ENCODE measurements at regions not wholly inside any gene's neighbourhood (a gene's known extent, or its start where the extent isn't known, plus 50 kb on each side); places are given as distances from the start of the nearest gene placed in this dataset.

- no peak for TF ChIP-seq CTCF (conservative IDR thresholded peaks at IDR 0.05; ENCODE audit: low read depth, low read length)
- DNase-seq (ENCODE audit: low read depth): no peak
- H3K4me3 ChIP-seq (ENCODE audit: low read depth, low read length): no peak overlapping the region
Measured at GRCh38 chr22:49420651-49421050, 407.0 kb downstream of the BRD1 start.

- DNase-seq (ENCODE audit: low read depth): no peak
- H3K4me3 ChIP-seq (ENCODE audit: low read depth, low read length): no peak overlapping the region
- no peak for TF ChIP-seq CTCF (conservative IDR thresholded peaks at IDR 0.05; ENCODE audit: low read depth, low read length)
Measured at GRCh38 chr22:49419661-49420060, 408.0 kb downstream of the BRD1 start.

GRCh38 chr22:49418943-49419342, 408.7 kb downstream of the BRD1 start:
- no peak for DNase-seq (ENCODE audit: low read depth)
- TF ChIP-seq CTCF (conservative IDR thresholded peaks at IDR 0.05; ENCODE audit: low read depth, low read length): no peak
- no peak overlapping the region for H3K4me3 ChIP-seq (ENCODE audit: low read depth, low read length)

DNA sequence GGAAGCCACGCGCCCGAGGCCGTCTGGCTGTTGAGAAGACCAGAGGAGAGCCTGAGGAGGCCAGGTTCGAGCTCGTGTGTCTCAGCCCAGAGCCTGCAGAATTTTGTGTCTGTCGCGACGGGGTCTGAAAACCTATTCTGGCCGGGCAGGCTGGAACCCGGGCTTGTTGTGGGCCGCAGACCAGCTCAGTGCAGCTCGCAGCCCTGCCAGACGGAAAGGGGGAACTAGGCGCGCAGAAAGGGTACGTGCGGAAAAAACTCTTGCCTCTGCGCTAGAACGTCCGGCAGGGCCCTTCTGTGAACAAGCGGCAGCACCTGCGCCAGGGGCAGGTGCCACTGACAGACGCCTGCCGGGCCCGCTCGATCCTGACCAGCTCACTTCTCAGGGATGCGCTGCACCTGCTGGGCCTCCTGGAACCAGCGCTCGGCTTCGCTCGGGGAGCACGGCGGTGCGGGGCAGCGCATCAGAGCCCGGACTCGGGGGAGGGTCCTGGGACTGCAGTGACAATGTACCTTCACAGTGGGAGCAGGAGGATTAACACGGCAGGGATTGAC, 409.3 kb downstream of the BRD1 start:
- TF ChIP-seq CTCF (conservative IDR thresholded peaks at IDR 0.05; ENCODE audit: low read depth, low read length): no peak
- H3K4me3 ChIP-seq (ENCODE audit: low read depth, low read length): no peak overlapping the region
- no peak for DNase-seq (ENCODE audit: low read depth)

GRCh38 chr22:49417833-49418232, 409.8 kb downstream of the BRD1 start:
- no peak for DNase-seq (ENCODE audit: low read depth)
- no peak overlapping the region for H3K4me3 ChIP-seq (ENCODE audit: low read depth, low read length)
- TF ChIP-seq CTCF (conservative IDR thresholded peaks at IDR 0.05; ENCODE audit: low read depth, low read length): no peak

DNA sequence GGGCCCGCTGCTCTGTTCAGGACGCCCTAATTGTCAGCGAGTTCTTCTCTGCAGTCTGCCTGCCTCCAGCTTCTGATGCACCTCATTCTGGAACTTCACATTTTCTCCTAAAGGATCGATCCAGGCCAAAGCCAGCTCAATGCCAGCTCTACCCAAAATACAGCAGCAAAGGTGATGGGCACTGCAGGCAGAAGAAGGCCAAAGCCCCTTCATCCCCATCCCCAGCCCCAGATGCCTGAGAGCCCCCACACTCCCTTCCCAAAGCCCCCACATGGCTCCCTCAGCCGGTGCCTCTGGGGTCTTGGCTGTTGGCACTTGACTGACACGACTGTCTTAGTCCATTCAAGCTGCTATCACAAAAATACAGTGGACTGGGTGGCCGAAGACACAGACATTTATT, 410.3 kb downstream of the BRD1 start:
- TF ChIP-seq CTCF (conservative IDR thresholded peaks at IDR 0.05; ENCODE audit: low read depth, low read length): no peak
- DNase-seq (ENCODE audit: low read depth): no peak
- H3K4me3 ChIP-seq (ENCODE audit: low read depth, low read length): no peak overlapping the region

- TF ChIP-seq CTCF (conservative IDR thresholded peaks at IDR 0.05; ENCODE audit: low read depth, low read length): no peak
- no peak for DNase-seq (ENCODE audit: low read depth)
- no peak overlapping the region for H3K4me3 ChIP-seq (ENCODE audit: low read depth, low read length)
Measured at GRCh38 chr22:49415151-49415951, 412.3 kb downstream of the BRD1 start.
